IPS-20b (cell line): ENCODE measurements at regions not wholly inside any gene's neighbourhood (a gene's known extent, or its start where the extent isn't known, plus 50 kb on each side); places are given as distances from the start of the nearest gene placed in this dataset.

Source experiments
- H3K27ac ChIP-seq: one replicate; pipeline ENCODE4 v1.5.1; 2013; ENCODE audit warnings: low read length
- H3K27me3 ChIP-seq: 2 replicates; pipeline ENCODE4 v1.6.1; 2013; ENCODE audit warnings: mild to moderate bottlenecking, low read length, inconsistent platforms; ENCODE audit not compliant: insufficient read depth
- H3K36me3 ChIP-seq: 2 replicates; pipeline ENCODE4 v1.6.1; 2013; ENCODE audit warnings: low read depth, mild to moderate bottlenecking, inconsistent platforms, low read length, moderate library complexity; ENCODE audit not compliant: insufficient read depth
- H3K4me1 ChIP-seq: 2 replicates; pipeline ENCODE4 v1.6.1; 2013; ENCODE audit warnings: mild to moderate bottlenecking, control low read depth, inconsistent platforms, low read length, moderate library complexity; ENCODE audit not compliant: insufficient read depth
- H3K4me3 ChIP-seq: 2 replicates; pipeline ENCODE4 v1.5.1; 2013; ENCODE audit warnings: mild to moderate bottlenecking, low read length, inconsistent platforms
- H3K9ac ChIP-seq: 2 replicates; pipeline ENCODE4 v1.6.1; 2013; ENCODE audit warnings: low read depth, mild to moderate bottlenecking, inconsistent platforms, low read length, moderate library complexity
- H3K9me3 ChIP-seq: 2 replicates; pipeline ENCODE4 v1.6.1; 2013; ENCODE audit warnings: mild to moderate bottlenecking, low read depth, low read length, inconsistent platforms; ENCODE audit not compliant: insufficient read depth

DNA sequence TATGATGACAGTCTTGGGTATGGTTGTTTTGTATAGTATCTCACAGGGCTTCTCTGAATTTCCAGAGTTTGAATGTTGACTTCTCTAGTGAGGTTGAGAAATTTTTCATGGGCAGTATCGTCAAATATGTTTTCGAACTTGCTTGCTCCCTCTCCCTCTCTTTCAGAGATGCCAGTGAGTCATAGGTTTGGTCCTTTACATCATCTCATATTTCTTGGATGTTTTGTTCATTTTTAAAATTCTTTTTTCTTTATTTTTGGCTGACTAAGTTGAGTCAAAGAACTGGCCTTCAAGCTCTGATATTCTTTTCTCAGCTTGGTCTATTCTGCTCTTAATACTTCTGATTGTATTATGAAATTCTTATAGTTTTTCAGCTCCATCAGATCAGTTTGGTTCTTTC lies 282.3 kb upstream of the NECTIN3 start:
- Histone ChIP-seq H3K4me3 (no peak overlapping the region), H3K4me1 (no peaks in the 10 kb centered on the region), H3K9ac (no peak overlapping the region), H3K9me3 (peaks cover 5% of the 10 kb centered on the region; the same call in 1 of the 2 replicates), H3K27me3 (no peaks in the 10 kb centered on the region), H3K27ac (no peak overlapping the region), H3K36me3 (no peaks in the 10 kb centered on the region)

DNA sequence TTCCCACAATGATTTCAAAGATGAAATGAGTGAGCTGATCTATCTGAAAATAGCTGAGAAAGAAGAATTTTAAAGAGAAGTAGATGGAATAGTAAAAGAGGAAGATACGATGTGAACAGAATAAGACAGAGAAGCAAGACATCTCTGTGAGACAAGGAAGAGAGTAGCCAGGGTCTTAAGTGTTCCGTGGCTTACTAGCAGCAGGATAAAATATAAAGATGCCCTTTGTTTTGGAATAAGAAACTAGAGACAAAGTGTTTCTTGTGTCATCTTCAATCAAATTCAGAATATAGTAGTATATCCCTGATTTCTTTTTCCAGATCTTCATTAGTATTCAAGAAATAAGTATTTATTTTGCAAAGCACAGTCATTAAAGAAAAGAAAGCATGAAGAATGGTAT lies 281.0 kb upstream of the NECTIN3 start:
- no peaks in the 10 kb centered on the region for H3K27me3 ChIP-seq
- 0 out of 2 replicates have a peak, but pooled peaks cover 3% of the 10 kb centered on the region for H3K9me3 ChIP-seq
- no peak overlapping the region for H3K27ac ChIP-seq
- H3K4me3 ChIP-seq, result no peak overlapping the region
- H3K4me1 ChIP-seq, result no peaks in the 10 kb centered on the region
- H3K36me3 ChIP-seq, result no peaks in the 10 kb centered on the region
- H3K9ac ChIP-seq, result no peak overlapping the region

DNA sequence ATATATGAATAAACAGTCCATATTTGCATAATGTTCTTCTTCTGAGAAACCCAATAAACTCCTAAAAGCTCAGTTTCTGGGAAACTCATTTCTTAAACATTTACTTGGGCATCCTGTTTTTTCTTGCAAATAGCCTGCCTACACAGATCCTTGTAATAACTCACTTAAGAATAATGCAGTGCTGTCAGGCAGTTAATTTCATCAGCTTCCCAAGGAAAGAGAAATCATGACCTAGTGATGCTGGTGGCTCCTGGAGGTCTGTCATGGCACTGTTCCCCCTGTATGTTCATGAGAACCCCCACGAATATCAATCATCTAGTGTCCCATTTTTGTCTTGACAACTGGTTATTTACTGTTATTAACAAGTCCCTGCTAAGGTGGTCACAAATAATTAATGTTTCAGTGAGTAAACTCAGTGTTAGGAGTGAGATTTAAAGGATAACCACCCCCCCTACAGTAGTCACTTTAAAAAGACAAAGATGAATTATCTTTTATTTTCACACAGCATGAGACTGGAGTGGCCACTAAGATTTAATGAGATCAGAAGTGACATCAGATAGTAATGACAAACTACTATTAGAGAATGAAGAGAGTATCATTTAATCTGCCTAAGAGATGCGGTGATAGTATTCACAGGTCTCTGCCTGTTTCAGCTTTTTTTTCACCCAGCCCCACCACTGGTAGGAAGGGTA lies 279.5 kb upstream of the NECTIN3 start:
- Histone ChIP-seq H3K4me1 (no peaks in the 10 kb centered on the region), H3K4me3 (no peak overlapping the region), H3K27ac (no peak overlapping the region), H3K9me3 (no peaks in the 10 kb centered on the region), H3K27me3 (no peaks in the 10 kb centered on the region), H3K36me3 (no peaks in the 10 kb centered on the region), H3K9ac (no peak overlapping the region)

DNA sequence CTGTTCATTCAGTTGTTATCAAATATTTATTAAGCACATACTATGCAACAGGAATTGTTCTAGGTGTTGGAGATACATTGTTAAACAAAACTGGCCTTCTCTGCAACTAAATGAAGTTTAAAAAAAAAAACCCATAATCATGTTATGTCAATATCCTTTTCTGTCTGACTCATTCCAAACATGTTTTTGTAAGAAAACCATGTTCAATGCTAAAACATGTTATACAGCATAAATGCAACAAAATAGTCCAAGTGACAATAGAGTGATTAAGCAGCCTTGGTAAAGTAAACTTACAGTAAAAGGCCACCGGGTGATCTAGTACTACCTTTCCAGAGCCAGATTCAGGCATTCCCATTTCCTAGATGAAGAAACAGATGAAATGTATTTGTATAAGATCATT lies 278.0 kb upstream of the NECTIN3 start:
- H3K36me3 ChIP-seq, result no peaks in the 10 kb centered on the region
- no peak overlapping the region for H3K27ac ChIP-seq
- no peaks in the 10 kb centered on the region for H3K27me3 ChIP-seq
- H3K4me3 ChIP-seq, result no peak overlapping the region
- H3K4me1 ChIP-seq, result no peaks in the 10 kb centered on the region
- H3K9ac ChIP-seq, result no peak overlapping the region
- H3K9me3 ChIP-seq, result no peaks in the 10 kb centered on the region

DNA sequence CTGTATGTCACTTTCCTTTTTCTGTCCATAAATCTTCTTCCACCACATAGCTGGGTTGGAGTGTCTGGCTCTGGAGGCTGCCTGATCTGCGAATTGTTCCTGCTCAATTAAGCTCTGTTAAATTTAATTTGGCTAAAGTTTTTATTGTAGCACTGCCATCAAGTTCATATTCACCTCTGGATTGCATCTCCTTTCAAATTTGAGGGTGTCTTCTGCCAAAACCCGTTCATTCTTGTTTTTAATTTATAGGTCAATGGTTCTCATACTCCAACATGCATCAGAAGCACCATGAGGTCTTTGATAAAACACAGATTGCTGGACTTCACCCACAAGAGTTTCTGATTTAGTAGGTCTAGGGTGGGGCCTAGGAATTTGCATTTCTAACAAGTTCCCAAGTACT lies 276.5 kb upstream of the NECTIN3 start:
- Histone ChIP-seq H3K9me3 (no peaks in the 10 kb centered on the region), H3K9ac (no peak overlapping the region), H3K4me1 (no peaks in the 10 kb centered on the region), H3K4me3 (no peak overlapping the region), H3K36me3 (no peaks in the 10 kb centered on the region), H3K27me3 (no peaks in the 10 kb centered on the region), H3K27ac (no peak overlapping the region)

DNA sequence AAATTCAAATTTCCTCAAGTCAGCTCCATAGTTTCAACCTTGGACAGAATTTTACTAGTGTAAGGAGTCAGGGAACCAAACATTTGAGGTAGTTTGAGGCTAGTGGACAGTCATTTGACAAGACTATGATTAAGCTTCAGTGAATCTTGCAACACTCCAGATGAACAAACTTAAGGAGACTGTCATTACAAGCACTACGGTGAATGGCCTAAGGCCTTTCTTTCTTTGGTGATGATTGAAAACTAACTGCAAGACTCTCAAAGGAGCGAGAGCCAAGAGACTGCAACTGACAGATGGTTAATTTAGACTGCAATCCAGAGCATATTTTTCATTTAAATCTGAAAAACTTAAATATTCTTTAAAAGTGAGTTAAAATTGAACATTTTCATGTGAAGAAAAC lies 272.3 kb upstream of the NECTIN3 start:
- no peaks in the 10 kb centered on the region for H3K4me1 ChIP-seq
- H3K9me3 ChIP-seq, result no peaks in the 10 kb centered on the region
- no peaks in the 10 kb centered on the region for H3K36me3 ChIP-seq
- H3K9ac ChIP-seq, result no peak overlapping the region
- H3K27ac ChIP-seq, result no peak overlapping the region
- H3K4me3 ChIP-seq, result no peak overlapping the region
- H3K27me3 ChIP-seq, result no peaks in the 10 kb centered on the region

DNA sequence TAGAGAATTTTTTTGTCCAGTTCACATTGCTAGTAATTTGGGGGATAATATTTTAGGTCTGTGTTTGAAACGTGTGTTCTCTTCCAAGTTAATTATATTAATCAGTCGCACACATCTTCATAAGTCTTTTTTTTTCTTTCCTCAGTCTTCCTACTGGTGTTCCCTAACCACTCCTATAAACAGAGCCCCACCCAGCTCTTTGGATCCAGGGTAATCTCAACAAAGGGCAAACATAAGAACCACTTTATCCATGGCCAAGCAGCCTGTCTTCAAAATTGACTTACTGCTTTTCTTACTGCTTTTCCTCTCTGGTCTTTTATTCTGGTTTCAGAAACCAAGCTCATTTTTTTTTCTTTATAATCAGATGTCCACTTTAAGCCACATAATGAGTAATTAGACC lies 266.8 kb upstream of the NECTIN3 start:
- H3K27ac ChIP-seq, result no peak overlapping the region

DNA sequence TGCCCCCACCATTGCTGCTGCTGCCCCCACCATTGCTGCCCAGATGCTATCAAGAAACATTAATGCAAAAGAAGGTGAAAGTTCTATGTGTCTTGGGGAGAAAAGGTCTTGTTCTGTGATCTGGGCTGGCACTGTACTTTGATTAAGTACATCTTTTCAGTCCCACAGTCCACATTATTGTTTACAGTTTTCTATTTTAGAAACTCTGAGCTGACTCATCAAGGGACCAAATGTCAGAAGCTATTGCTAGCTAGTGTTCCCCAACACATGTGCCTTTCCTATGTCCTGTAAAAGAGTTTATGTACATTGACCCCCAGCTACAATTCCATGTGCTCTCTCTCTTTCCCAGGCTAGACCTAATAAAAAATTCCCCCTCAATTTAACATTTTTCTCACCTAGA lies 264.7 kb upstream of the NECTIN3 start:
- no peak overlapping the region for H3K27ac ChIP-seq
- no peaks in the 10 kb centered on the region for H3K27me3 ChIP-seq
- no peak overlapping the region for H3K9ac ChIP-seq
- no peaks in the 10 kb centered on the region for H3K4me1 ChIP-seq
- H3K36me3 ChIP-seq, result no peaks in the 10 kb centered on the region
- H3K9me3 ChIP-seq, result no peaks in the 10 kb centered on the region
- no peak overlapping the region for H3K4me3 ChIP-seq

More for the DNA sequence above, 266.8 kb upstream of the NECTIN3 start:
- Histone ChIP-seq H3K4me1 (no peaks in the 10 kb centered on the region), H3K9ac (no peak overlapping the region), H3K9me3 (no peaks in the 10 kb centered on the region), H3K27me3 (no peaks in the 10 kb centered on the region), H3K36me3 (no peaks in the 10 kb centered on the region), H3K4me3 (no peak overlapping the region)

DNA sequence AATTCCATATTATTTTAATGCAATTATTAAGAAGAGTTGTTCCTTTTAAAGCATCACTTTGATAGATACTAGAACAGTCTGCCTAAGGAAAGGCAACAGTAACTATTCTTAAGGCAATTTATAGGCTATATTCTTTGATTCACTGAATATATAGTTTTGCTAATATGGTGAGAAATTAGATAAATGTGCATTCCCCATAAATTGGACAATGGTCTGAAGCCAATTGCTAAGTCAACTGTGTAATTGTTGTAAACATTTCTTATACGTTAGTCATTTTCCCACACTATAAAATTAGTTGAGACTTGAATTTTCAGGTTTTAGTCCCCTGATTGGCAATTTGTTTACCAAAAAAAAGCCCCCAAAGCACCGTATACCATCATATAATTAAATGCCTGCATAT lies 263.0 kb upstream of the NECTIN3 start:
- no peak overlapping the region for H3K9ac ChIP-seq
- no peak overlapping the region for H3K27ac ChIP-seq
- no peaks in the 10 kb centered on the region for H3K9me3 ChIP-seq
- H3K4me3 ChIP-seq, result no peak overlapping the region
- no peaks in the 10 kb centered on the region for H3K36me3 ChIP-seq
- H3K27me3 ChIP-seq, result no peaks in the 10 kb centered on the region
- no peaks in the 10 kb centered on the region for H3K4me1 ChIP-seq

DNA sequence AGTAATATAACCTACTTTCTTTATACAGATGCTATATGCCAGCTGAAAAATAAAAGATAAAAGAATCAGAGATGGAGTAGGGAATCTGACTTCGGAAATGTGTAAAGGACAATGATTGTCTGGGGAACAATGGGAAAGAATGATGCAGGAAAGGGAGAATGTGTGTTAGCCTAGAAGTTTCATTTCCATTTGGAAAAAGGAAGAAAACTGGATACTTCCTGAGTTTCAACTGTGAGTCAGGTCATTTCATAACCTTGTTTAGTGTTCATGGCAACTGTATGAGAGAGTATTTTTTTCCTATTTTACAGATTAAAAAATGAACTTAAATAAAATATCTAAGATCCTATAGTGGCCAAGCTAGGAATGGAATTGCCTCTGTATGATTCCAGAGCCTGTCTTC lies 261.3 kb upstream of the NECTIN3 start:
- no peak overlapping the region for H3K27ac ChIP-seq
- no peak overlapping the region for H3K4me3 ChIP-seq
- H3K36me3 ChIP-seq, result no peaks in the 10 kb centered on the region
- H3K4me1 ChIP-seq, result no peaks in the 10 kb centered on the region
- no peaks in the 10 kb centered on the region for H3K27me3 ChIP-seq
- no peaks in the 10 kb centered on the region for H3K9me3 ChIP-seq
- no peak overlapping the region for H3K9ac ChIP-seq

DNA sequence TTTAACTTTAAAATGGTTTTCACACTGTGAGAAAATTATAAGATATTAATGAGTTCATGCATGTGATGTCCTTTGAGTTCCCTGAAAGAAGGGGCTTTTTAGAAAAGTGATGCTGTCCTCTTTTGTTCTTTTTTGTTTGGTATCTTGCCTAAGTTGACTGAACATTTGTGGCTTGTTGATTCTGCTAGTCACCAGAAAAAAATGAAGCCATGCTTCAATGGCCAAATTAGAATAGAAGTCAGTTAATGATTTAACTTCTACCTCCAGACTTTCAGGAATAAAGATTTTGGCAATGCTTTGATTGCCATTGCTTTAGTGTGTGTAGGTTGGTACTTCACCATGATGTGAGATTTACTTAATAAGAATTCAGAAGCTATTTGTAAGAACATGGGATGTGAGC lies 260.6 kb upstream of the NECTIN3 start:
- Histone ChIP-seq H3K27me3 (no peaks in the 10 kb centered on the region), H3K4me3 (no peak overlapping the region), H3K36me3 (no peaks in the 10 kb centered on the region), H3K4me1 (no peaks in the 10 kb centered on the region), H3K27ac (no peak overlapping the region), H3K9ac (no peak overlapping the region), H3K9me3 (no peaks in the 10 kb centered on the region)

DNA sequence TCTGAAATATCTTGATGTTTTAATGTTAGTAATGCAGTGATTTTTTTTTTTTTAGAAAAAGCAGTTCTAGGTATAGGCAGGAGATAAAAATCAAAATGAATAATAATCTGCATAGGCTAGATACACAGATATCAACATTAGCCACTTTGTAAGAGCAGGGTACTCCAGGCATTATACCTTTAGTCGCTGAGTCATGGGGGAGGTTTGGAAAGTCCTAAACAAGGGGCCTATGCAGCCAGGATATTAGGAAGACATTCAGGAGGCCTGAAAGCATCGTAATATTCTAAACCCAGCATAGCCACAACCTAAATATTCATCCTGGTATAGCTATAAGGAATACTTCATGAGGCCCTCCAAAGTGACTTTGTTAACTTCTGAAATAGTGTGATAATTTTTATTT lies 258.1 kb upstream of the NECTIN3 start:
- no peaks in the 10 kb centered on the region for H3K36me3 ChIP-seq
- H3K9me3 ChIP-seq, result no peaks in the 10 kb centered on the region
- no peak overlapping the region for H3K9ac ChIP-seq
- no peaks in the 10 kb centered on the region for H3K4me1 ChIP-seq
- no peaks in the 10 kb centered on the region for H3K27me3 ChIP-seq
- no peak overlapping the region for H3K4me3 ChIP-seq
- H3K27ac ChIP-seq, result no peak overlapping the region
